HepG2 (cell line): ENCODE measurements at regions not wholly inside any gene's neighbourhood (a gene's known extent, or its start where the extent isn't known, plus 50 kb on each side); places are given as distances from the start of the nearest gene placed in this dataset.

Experiments
- ATAC-seq: fragments of 200-7000 bp; cut with Tn5 transposase; 3 replicates; pipeline ENCODE4 v1.9.1; 2020; ENCODE audit warnings: mild to moderate bottlenecking, moderate library complexity
- BruUV-seq: library from RNA; stranded (reverse); fragments of 400-500 nt; replicated peaks from 2 replicates; lab custom pipeline; 2021; lab: Mats Ljungman, UMichigan
- CTCF ChIA-PET: fragments of 300-600 bp; formaldehyde crosslinking; extraction: SDS; loops from one replicate; lab custom pipeline; 2021; ENCODE audit warnings: low total read pairs, inconsistent platforms, low intra/inter-chr PET ratio; lab: Yijun Ruan, JAX
- POLR2A ChIA-PET: fragments of 350-600 bp; sonication (Branson Sonifier 250); formaldehyde crosslinking; loops from one replicate; lab custom pipeline; 2020; ENCODE audit warnings: antibody characterized with exemption, inconsistent platforms; lab: Yijun Ruan, JAX
- DNase-seq: peaks from one replicate; pipeline ENCODE4 v3.0.0-alpha.2; 2015; ENCODE audit warnings: low spot score
- FAIRE-seq: peaks from 3 replicates; lab custom pipeline; 2011; peaks lifted over from hg19 to GRCh38; lab: Jason Lieb, UNC
- H2AFZ ChIP-seq: one replicate; pipeline ENCODE4 v1.6.1; 2011; ENCODE audit warnings: low read length, inconsistent platforms
- H3K27ac ChIP-seq: fragments of 300-600 bp; 3 replicates; pipeline ENCODE4 v1.8.0; 2011; ENCODE audit warnings: mixed run types, mild to moderate bottlenecking, mixed read lengths, low read length, inconsistent platforms; ENCODE audit not compliant: insufficient read depth; ENCODE audit errors: extremely low read length
- H3K27me3 ChIP-seq, 2 experiments: fragments of 200-600 bp in 1 of 2; 2 replicates in 1 of 2; 3 replicates in 1 of 2; pipeline versions ENCODE4 v1.6.0 to v1.8.0; 2011; ENCODE audit warnings: low read length in 2 of 2, mild to moderate bottlenecking in 2 of 2, moderate library complexity in 2 of 2, inconsistent platforms in 1 of 2; ENCODE audit not compliant: insufficient read depth in 2 of 2, control insufficient read depth in 1 of 2
- H3K36me3 ChIP-seq, 2 experiments: fragments of 200-600 bp in 1 of 2; replicated peaks in 1 of 2; 2 replicates in 1 of 2; 3 replicates in 1 of 2; pipeline versions ENCODE4 v1.5.1 to v1.8.0; 2011; ENCODE audit warnings: low read length in 2 of 2, inconsistent platforms in 1 of 2; ENCODE audit not compliant: insufficient read depth in 2 of 2, control insufficient read depth in 1 of 2
- H3K4me1 ChIP-seq: 2 replicates; pipeline ENCODE4 v1.5.1; 2012; ENCODE audit warnings: low read length, inconsistent platforms; ENCODE audit not compliant: insufficient read depth
- H3K4me2 ChIP-seq: 2 replicates; pipeline ENCODE4 v1.6.0; 2011; ENCODE audit warnings: low read depth, low read length, inconsistent platforms
- H3K4me3 ChIP-seq, 3 experiments: fragments of 200-600 bp in 1 of 3; sonication (generic), shearing (Covaris generic) in 1 of 3; replicated peaks in 1 of 3; 2 replicates each; pipeline ENCODE4 v1.5.1; 2011 to 2016; ENCODE audit warnings: low read length in 3 of 3, inconsistent platforms in 2 of 3, low read depth in 2 of 3, mild to moderate bottlenecking in 2 of 3, control low read depth in 1 of 3, mixed read lengths in 1 of 3; ENCODE audit not compliant: insufficient read depth in 1 of 3
- H3K79me2 ChIP-seq: one replicate; pipeline ENCODE4 v1.6.1; 2011; ENCODE audit warnings: low read length, inconsistent platforms; ENCODE audit not compliant: insufficient read depth
- H3K9ac ChIP-seq: 2 replicates; pipeline ENCODE4 v1.6.0; 2011; ENCODE audit warnings: mild to moderate bottlenecking, low read depth, low read length, inconsistent platforms; ENCODE audit not compliant: insufficient read depth
- H3K9me3 ChIP-seq: 2 replicates; pipeline ENCODE4 v1.5.1; 2012; ENCODE audit warnings: mild to moderate bottlenecking, low read length
- H4K20me1 ChIP-seq: 2 replicates; pipeline ENCODE4 v1.6.0; 2011; ENCODE audit warnings: inconsistent platforms, mild to moderate bottlenecking, low read length, moderate library complexity; ENCODE audit not compliant: insufficient read depth
- CENPT ChIP-seq: sonication (generic); formaldehyde crosslinking; IDR thresholded peaks from 2 replicates; pipeline ENCODE4 v1.8.0; 2022; ENCODE audit warnings: low read depth, mild to moderate bottlenecking, moderate library complexity, missing genetic modification reagents
- FOXO1 ChIP-seq: sonication (generic); formaldehyde crosslinking; IDR thresholded peaks from 2 replicates; pipeline ENCODE4 v1.4.0; 2020; ENCODE audit warnings: missing genetic modification reagents
- HMG20B ChIP-seq: conservative IDR thresholded peaks from 2 replicates; pipeline ENCODE4 v1.6.1; 2016; ENCODE audit warnings: missing genetic modification reagents, missing compliant biosample characterization
- PTBP1 ChIP-seq: fragments of 200-400 bp; formaldehyde crosslinking; IDR thresholded peaks from 2 replicates; pipeline ENCODE4 v1.6.1; 2018; ENCODE audit warnings: low read length, low read depth; ENCODE audit not compliant: poor library complexity, severe bottlenecking
- SETDB1 ChIP-seq: sonication (generic); formaldehyde crosslinking; IDR thresholded peaks from 2 replicates; pipeline ENCODE4 v1.5.1; 2020; ENCODE audit warnings: missing genetic modification reagents, mild to moderate bottlenecking, borderline replicate concordance
- ZNF788 ChIP-seq: sonication (generic); formaldehyde crosslinking; IDR thresholded peaks from 2 replicates; pipeline ENCODE4 v1.5.0; 2020; ENCODE audit warnings: mild to moderate bottlenecking, missing genetic modification reagents, borderline replicate concordance
- ZNF850 ChIP-seq: sonication (generic); formaldehyde crosslinking; conservative IDR thresholded peaks from 2 replicates; pipeline ENCODE4 v1.9.0; 2021; ENCODE audit warnings: mild to moderate bottlenecking, missing genetic modification reagents
- WGBS: methylation state at CpG from one replicate; pipeline ENCODE4 v1.1.6; 2017; ENCODE audit warnings: low lambda C conversion rate; 5-methylcytosine and 5-hydroxymethylcytosine counted together
- in situ Hi-C: cut with HindIII; loops from 2 replicates; pipeline ENCODE4 v1.10.0; 2017; ENCODE audit warnings: low pct_unique_long_range_greater_than_20kb; ENCODE audit not compliant: extremely low pct_ligation_motif_present
- intact Hi-C: fragments of 100-400 bp; cut with micrococcal nuclease; formaldehyde crosslinking; loops from one replicate; pipeline ENCODE4 v1.10.0; 2022; ENCODE audit not compliant: unreplicated experiment
- TF ChIP-seq, protein P1 (sequence below): sonication (generic); formaldehyde crosslinking; IDR thresholded peaks from 2 replicates; pipeline ENCODE4 v1.5.0; 2020; ENCODE audit warnings: mild to moderate bottlenecking, missing genetic modification reagents

DNA sequence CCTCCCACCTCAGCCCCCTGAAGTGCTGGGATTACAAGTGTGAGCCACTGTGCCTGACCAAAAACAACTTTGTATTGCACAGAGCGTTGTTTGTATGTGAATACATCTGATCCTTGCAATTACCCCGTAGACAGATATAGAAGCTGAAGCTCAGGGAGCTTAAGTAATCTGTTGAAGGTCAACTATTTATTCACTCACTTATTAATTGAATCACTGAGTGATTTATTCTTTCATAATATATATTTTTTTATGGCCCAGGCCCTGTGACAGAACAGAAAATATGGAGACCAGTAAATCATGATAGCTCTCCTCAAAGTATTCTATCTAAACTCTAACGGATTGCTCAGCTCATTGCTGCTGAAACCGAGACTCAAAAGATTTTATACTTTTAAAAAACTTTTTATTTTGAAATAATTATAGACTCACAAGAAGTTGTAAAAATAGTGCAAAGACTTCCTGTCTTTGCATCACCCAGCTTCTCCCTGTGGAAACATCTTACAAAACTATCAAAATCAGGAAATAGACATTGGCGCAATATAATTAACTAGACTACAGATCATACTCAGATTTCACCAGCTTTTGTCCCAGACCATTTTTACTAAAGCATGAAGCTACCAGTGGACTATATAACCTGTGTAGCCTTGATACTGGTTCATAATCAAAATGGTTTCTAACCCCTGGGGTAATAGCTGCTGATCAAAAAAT is 466.1 kb downstream of the PDCD6IP start:
- Histone ChIP-seq H2AFZ (no peak overlapping the region), H3K9ac (no peak overlapping the region), H3K4me1 (no peaks in the 10 kb centered on the region), H3K4me3 (no peak overlapping the region), H3K36me3 (no peaks in the 10 kb centered on the region), H3K4me2 (no peak overlapping the region), H3K27ac (no peak overlapping the region)
- POLR2A ChIA-PET = no interaction called here
- intact Hi-C loops = loop anchor here (5.0 kb wide), 2 partner anchors 282 to 1683 kb away; no protein-coding TSS in a partner anchor
- in situ Hi-C loops = no loop called here
- FAIRE-seq (no peak), DNase-seq (no peak)
- CTCF ChIA-PET = no interaction called here
- no peak for TF ChIP-seq FOXO1 (CRISPR knock-in tag)
- TF ChIP-seq, protein P1, sequence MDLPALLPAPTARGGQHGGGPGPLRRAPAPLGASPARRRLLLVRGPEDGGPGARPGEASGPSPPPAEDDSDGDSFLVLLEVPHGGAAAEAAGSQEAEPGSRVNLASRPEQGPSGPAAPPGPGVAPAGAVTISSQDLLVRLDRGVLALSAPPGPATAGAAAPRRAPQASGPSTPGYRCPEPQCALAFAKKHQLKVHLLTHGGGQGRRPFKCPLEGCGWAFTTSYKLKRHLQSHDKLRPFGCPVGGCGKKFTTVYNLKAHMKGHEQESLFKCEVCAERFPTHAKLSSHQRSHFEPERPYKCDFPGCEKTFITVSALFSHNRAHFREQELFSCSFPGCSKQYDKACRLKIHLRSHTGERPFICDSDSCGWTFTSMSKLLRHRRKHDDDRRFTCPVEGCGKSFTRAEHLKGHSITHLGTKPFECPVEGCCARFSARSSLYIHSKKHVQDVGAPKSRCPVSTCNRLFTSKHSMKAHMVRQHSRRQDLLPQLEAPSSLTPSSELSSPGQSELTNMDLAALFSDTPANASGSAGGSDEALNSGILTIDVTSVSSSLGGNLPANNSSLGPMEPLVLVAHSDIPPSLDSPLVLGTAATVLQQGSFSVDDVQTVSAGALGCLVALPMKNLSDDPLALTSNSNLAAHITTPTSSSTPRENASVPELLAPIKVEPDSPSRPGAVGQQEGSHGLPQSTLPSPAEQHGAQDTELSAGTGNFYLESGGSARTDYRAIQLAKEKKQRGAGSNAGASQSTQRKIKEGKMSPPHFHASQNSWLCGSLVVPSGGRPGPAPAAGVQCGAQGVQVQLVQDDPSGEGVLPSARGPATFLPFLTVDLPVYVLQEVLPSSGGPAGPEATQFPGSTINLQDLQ (CRISPR knock-in tag) = no peak
- no peak for TF ChIP-seq ZNF788 (CRISPR knock-in tag)
- no peak for TF ChIP-seq HMG20B
- no peak for TF ChIP-seq SETDB1
- no peak for TF ChIP-seq PTBP1
- TF ChIP-seq CENPT = no peak
- no peak for TF ChIP-seq ZNF850 (CRISPR knock-in tag)
- TF ChIP-seq, all 625 proteins: peak for 0
- Histone ChIP-seq H4K20me1 (no peaks in the 10 kb centered on the region), H3K79me2 (no peaks in the 10 kb centered on the region), H3K9me3 (no peaks in the 10 kb centered on the region), H3K27me3 (no peaks in the 10 kb centered on the region)
- 2% methylated on average over 5 of the region's 5 CpGs for WGBS
- ATAC-seq = no peak
- no TSS peak for BruUV-seq
